GM18507 (cell line): ENCODE measurements at regions not wholly inside any gene's neighbourhood (a gene's known extent, or its start where the extent isn't known, plus 50 kb on each side); places are given as distances from the start of the nearest gene placed in this dataset.

Experiments
- DNase-seq: peaks from one replicate; pipeline ENCODE4 v3.0.0; 2011; ENCODE audit warnings: low read depth; ENCODE audit not compliant: insufficient read length; ENCODE audit errors: extremely low spot score
- FAIRE-seq: peaks from 2 replicates; lab custom pipeline; 2011; peaks lifted over from hg19 to GRCh38; lab: Jason Lieb, UNC

- FAIRE-seq: no peak
- no peak for DNase-seq
Observed at GRCh38 chr14:97218691-97219430, 421.7 kb downstream of the VRK1 start.

- FAIRE-seq (no peak), DNase-seq (no peak)
Observed at GRCh38 chr14:97219431-97220017, 422.3 kb downstream of the VRK1 start.

- DNase-seq (no peak), FAIRE-seq (no peak)
Observed at GRCh38 chr14:97221572-97222285, 424.5 kb downstream of the VRK1 start.

GRCh38 chr14:97224016-97224415, 426.8 kb downstream of the VRK1 start:
- FAIRE-seq (no peak), DNase-seq (no peak)

- FAIRE-seq (no peak), DNase-seq (no peak)
Observed at GRCh38 chr14:97230051-97230450, 432.9 kb downstream of the VRK1 start.

GRCh38 chr14:97233319-97233985, 436.3 kb downstream of the VRK1 start:
- no peak for FAIRE-seq

GRCh38 chr14:97246648-97247047, 449.5 kb downstream of the VRK1 start:
- FAIRE-seq: no peak

More at GRCh38 chr14:97233319-97233985, 436.3 kb downstream of the VRK1 start:
- DNase-seq: no peak

GRCh38 chr14:97248973-97249372, 451.8 kb downstream of the VRK1 start:
- FAIRE-seq (no peak), DNase-seq (no peak)

More at GRCh38 chr14:97246648-97247047, 449.5 kb downstream of the VRK1 start:
- DNase-seq: no peak

GRCh38 chr14:97250931-97251330, 453.7 kb downstream of the VRK1 start:
- no peak for FAIRE-seq
- no peak for DNase-seq

- no peak for DNase-seq
- FAIRE-seq: no peak
Observed at GRCh38 chr14:97251491-97252155, 454.4 kb downstream of the VRK1 start.

- FAIRE-seq (peak; percentile 56), DNase-seq (no peak)
Observed at GRCh38 chr14:97253756-97254155, 456.6 kb downstream of the VRK1 start.

GRCh38 chr14:97262336-97262735, 465.2 kb downstream of the VRK1 start:
- DNase-seq (no peak), FAIRE-seq (no peak)

- FAIRE-seq (no peak), DNase-seq (no peak)
Observed at GRCh38 chr14:97264516-97265230, 467.5 kb downstream of the VRK1 start.

GRCh38 chr14:97266653-97267052, 469.5 kb downstream of the VRK1 start:
- no peak for DNase-seq

GRCh38 chr14:97267509-97267908, 470.3 kb downstream of the VRK1 start:
- DNase-seq: no peak
- no peak for FAIRE-seq

More at GRCh38 chr14:97266653-97267052, 469.5 kb downstream of the VRK1 start:
- FAIRE-seq: no peak

- DNase-seq (no peak), FAIRE-seq (no peak)
Observed at GRCh38 chr14:97268097-97268496, 470.9 kb downstream of the VRK1 start.

- no peak for FAIRE-seq
Observed at GRCh38 chr14:97270308-97270707, 473.1 kb downstream of the VRK1 start.

GRCh38 chr14:97271451-97271960, 474.3 kb downstream of the VRK1 start:
- DNase-seq: no peak
- FAIRE-seq: no peak

More at GRCh38 chr14:97270308-97270707, 473.1 kb downstream of the VRK1 start:
- DNase-seq: no peak

GRCh38 chr14:97273540-97273939, 476.4 kb downstream of the VRK1 start:
- FAIRE-seq: no peak
- no peak for DNase-seq
